ENCODE measurements at regions not wholly inside any gene's neighbourhood (a gene's known extent, or its start where the extent isn't known, plus 50 kb on each side); places are given as distances from the start of the nearest gene placed in this dataset.
A peak's percentile ranks its signal among the peaks of the same experiment; 100 is the strongest.

DNA sequence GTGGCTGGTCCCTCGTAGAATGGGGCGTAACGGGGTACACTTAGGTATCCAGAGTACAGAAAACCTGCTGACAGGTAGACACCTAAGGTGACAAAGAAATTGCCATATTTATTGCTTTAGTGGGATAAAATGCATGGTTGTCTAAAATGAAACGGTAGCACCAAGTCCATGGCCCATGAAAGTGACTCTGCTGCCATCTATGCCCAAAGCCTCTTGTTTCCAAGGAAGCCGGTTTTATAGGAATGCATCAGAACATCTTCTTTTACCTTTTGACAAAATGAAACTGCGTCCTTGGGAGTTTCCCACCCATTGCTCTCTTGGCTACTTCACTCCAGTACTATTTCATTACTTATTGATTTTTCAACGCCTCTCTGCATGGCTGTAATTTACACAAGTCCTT lies 151.3 kb upstream of the ZFHX3 start:
- no peaks in the 10 kb centered on the region for H3K36me3 ChIP-seq (ENCODE audit: low read depth)
- H3K9me3 ChIP-seq (ENCODE audit: severe bottlenecking): no peaks in the 10 kb centered on the region
- TF ChIP-seq, protein P1, sequence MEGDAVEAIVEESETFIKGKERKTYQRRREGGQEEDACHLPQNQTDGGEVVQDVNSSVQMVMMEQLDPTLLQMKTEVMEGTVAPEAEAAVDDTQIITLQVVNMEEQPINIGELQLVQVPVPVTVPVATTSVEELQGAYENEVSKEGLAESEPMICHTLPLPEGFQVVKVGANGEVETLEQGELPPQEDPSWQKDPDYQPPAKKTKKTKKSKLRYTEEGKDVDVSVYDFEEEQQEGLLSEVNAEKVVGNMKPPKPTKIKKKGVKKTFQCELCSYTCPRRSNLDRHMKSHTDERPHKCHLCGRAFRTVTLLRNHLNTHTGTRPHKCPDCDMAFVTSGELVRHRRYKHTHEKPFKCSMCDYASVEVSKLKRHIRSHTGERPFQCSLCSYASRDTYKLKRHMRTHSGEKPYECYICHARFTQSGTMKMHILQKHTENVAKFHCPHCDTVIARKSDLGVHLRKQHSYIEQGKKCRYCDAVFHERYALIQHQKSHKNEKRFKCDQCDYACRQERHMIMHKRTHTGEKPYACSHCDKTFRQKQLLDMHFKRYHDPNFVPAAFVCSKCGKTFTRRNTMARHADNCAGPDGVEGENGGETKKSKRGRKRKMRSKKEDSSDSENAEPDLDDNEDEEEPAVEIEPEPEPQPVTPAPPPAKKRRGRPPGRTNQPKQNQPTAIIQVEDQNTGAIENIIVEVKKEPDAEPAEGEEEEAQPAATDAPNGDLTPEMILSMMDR (IDR thresholded peaks at IDR 0.05; ENCODE audit: poor library complexity, severe bottlenecking): peak; percentile 29
- no peak overlapping the region for H3K27ac ChIP-seq (ENCODE audit: poor library complexity, severe bottlenecking)
- H3K4me3 ChIP-seq (ENCODE audit: severe bottlenecking): no peak overlapping the region
- no peaks in the 10 kb centered on the region for H3K27me3 ChIP-seq (ENCODE audit: insufficient read depth, poor library complexity, severe bottlenecking)
- no peak for ATAC-seq (ENCODE audit: low read depth)
- DNase-seq (ENCODE audit: low spot score): no peak
- no peaks in the 10 kb centered on the region for H3K4me1 ChIP-seq (ENCODE audit: insufficient read depth, poor library complexity, severe bottlenecking)

DNA sequence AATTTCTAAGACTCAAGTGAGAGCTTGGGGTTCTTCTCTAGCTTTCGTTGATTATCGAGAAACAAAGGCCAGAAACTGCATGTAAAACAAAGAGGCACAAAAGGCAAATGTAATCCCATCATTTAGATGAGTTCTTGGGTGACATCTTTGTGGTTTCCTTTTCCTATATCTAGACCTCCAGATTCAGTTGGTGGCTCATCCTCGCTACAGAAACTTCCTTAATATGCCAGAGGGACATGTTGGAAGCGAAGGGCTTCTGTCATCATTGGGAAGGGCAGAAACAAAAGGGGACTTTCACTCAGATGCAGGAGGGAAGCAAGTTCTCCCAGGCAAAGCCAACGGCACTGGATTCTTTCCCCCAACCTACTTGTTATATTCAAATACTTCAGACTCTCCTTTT lies 150.6 kb upstream of the ZFHX3 start:
- Histone ChIP-seq H3K4me3 (ENCODE audit: severe bottlenecking) (no peak overlapping the region), H3K4me1 (ENCODE audit: insufficient read depth, poor library complexity, severe bottlenecking) (no peaks in the 10 kb centered on the region), H3K9me3 (ENCODE audit: severe bottlenecking) (no peaks in the 10 kb centered on the region), H3K27ac (ENCODE audit: poor library complexity, severe bottlenecking) (no peak overlapping the region), H3K36me3 (ENCODE audit: low read depth) (no peaks in the 10 kb centered on the region), H3K27me3 (ENCODE audit: insufficient read depth, poor library complexity, severe bottlenecking) (no peaks in the 10 kb centered on the region)
- DNase-seq (ENCODE audit: low spot score) (no peak), ATAC-seq (ENCODE audit: low read depth) (no peak)
- TF ChIP-seq, protein P1 (IDR thresholded peaks at IDR 0.05; ENCODE audit: poor library complexity, severe bottlenecking): no peak

DNA sequence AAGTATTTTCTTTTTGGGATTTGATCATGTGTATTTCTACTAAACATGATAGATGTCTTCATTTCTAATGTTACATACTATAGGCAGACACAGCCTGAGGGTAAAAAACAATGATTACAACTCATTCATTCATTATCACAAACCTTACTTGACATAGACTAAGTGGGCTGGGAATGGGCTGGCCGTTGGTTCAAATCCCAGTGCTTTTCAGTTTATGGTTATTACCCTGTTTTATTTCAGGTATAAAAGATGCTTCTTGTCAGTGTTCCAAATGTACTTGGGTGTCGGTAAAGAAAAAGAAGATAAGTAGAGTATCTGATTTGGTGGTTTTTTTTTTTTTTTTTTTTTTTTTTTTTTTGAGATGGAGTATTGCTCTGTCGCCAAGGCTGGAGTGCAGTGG lies 149.7 kb upstream of the ZFHX3 start:
- Histone ChIP-seq H3K4me3 (ENCODE audit: severe bottlenecking) (no peak overlapping the region), H3K27ac (ENCODE audit: poor library complexity, severe bottlenecking) (no peak overlapping the region), H3K36me3 (ENCODE audit: low read depth) (no peaks in the 10 kb centered on the region), H3K27me3 (ENCODE audit: insufficient read depth, poor library complexity, severe bottlenecking) (no peaks in the 10 kb centered on the region), H3K4me1 (ENCODE audit: insufficient read depth, poor library complexity, severe bottlenecking) (no peaks in the 10 kb centered on the region), H3K9me3 (ENCODE audit: severe bottlenecking) (no peaks in the 10 kb centered on the region)
- DNase-seq (ENCODE audit: low spot score) (no peak), ATAC-seq (ENCODE audit: low read depth) (no peak)
- TF ChIP-seq, protein P1 (IDR thresholded peaks at IDR 0.05; ENCODE audit: poor library complexity, severe bottlenecking): no peak

DNA sequence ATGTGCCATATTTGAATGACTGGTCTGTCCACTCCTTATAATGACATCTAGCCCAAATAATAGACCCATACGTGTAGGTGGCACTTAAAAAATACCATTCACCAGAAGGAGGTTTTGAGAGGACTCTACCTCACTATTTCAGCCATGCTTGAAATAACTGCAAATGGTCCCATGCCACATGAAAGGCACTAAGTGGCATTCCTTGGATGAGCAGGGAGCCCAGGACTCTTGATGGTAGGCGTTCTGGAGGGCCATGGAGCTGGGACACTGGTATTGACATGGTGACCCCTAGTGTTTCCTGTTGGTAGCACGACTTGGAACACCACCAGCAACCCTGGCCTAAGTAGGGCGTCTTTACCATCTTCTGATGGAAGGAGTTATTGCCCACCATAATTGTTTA lies 148.7 kb upstream of the ZFHX3 start:
- H3K4me1 ChIP-seq (ENCODE audit: insufficient read depth, poor library complexity, severe bottlenecking): no peaks in the 10 kb centered on the region
- no peaks in the 10 kb centered on the region for H3K9me3 ChIP-seq (ENCODE audit: severe bottlenecking)
- no peaks in the 10 kb centered on the region for H3K36me3 ChIP-seq (ENCODE audit: low read depth)
- no peak overlapping the region for H3K27ac ChIP-seq (ENCODE audit: poor library complexity, severe bottlenecking)
- TF ChIP-seq, protein P1 (IDR thresholded peaks at IDR 0.05; ENCODE audit: poor library complexity, severe bottlenecking): peak; percentile 72
- H3K27me3 ChIP-seq (ENCODE audit: insufficient read depth, poor library complexity, severe bottlenecking): no peaks in the 10 kb centered on the region
- H3K4me3 ChIP-seq (ENCODE audit: severe bottlenecking): no peak overlapping the region
- ATAC-seq (ENCODE audit: low read depth) (peak; percentile 89), DNase-seq (ENCODE audit: low spot score) (no peak)

DNA sequence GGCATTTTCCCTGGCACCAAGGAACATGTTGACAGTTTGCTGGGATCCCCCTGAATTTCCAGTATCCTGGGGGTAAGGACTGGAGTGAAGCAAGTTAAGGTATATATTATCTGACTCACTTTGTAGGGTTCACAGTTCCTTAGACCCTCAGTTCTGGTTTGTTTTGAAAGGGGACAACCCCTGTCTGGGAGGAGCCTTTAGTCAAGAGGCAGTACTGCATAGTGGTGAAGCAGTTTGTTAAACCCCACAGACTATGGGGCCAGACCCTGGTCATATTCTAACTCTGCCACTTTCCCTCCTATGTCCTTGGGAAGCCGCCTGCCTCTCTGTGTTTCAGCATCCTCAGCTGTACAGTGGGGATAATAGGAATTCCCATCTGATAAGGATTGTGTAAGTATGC lies 145.5 kb upstream of the ZFHX3 start:
- ATAC-seq (ENCODE audit: low read depth) (no peak), DNase-seq (ENCODE audit: low spot score) (no peak)
- Histone ChIP-seq H3K27me3 (ENCODE audit: insufficient read depth, poor library complexity, severe bottlenecking) (no peaks in the 10 kb centered on the region), H3K4me1 (ENCODE audit: insufficient read depth, poor library complexity, severe bottlenecking) (no peaks in the 10 kb centered on the region), H3K9me3 (ENCODE audit: severe bottlenecking) (no peaks in the 10 kb centered on the region), H3K36me3 (ENCODE audit: low read depth) (no peaks in the 10 kb centered on the region), H3K27ac (ENCODE audit: poor library complexity, severe bottlenecking) (no peak overlapping the region), H3K4me3 (ENCODE audit: severe bottlenecking) (no peak overlapping the region)
- TF ChIP-seq, protein P1 (IDR thresholded peaks at IDR 0.05; ENCODE audit: poor library complexity, severe bottlenecking): no peak
